ENCODE measurements at regions not wholly inside any gene's neighbourhood (a gene's known extent, or its start where the extent isn't known, plus 50 kb on each side); places are given as distances from the start of the nearest gene placed in this dataset.

GRCh38 chr17:79320331-79320730 is 245.7 kb downstream of the ENGASE start:
- Histone ChIP-seq H3K4me3 (ENCODE audit: low read length in 3 of 3) (no peak overlapping the region), H3K27ac (ENCODE audit: low read depth, low read length) (no peak overlapping the region), H3K27me3 (ENCODE audit: control insufficient read depth in 3 of 3, insufficient read depth in 3 of 3, low read length in 3 of 3) (peaks cover 57 to 72% (median 69%) of the 10 kb centered on the region in 3 donors), H3K4me1 (ENCODE audit: control insufficient read depth in 3 of 3, insufficient read depth in 3 of 3, low read length in 3 of 3) (no peaks in the 10 kb centered on the region), H3K9ac (ENCODE audit: low read depth in 1 of 3, low read length in 3 of 3) (no peak overlapping the region), H3K9me3 (ENCODE audit: control insufficient read depth in 3 of 3, low read length in 3 of 3) (no peaks in the 10 kb centered on the region), H3K36me3 (ENCODE audit: control insufficient read depth in 3 of 3, insufficient read depth in 3 of 3, low read length in 3 of 3) (no peaks in the 10 kb centered on the region)

GRCh38 chr17:79317916-79318315 is 243.3 kb downstream of the ENGASE start:
- H3K27ac ChIP-seq (ENCODE audit: low read depth, low read length) = no peak overlapping the region
- H3K27me3 ChIP-seq (ENCODE audit: control insufficient read depth in 3 of 3, insufficient read depth in 3 of 3, low read length in 3 of 3) = peaks cover 61 to 77% (median 73%) of the 10 kb centered on the region in 3 donors
- H3K9me3 ChIP-seq (ENCODE audit: control insufficient read depth in 3 of 3, low read length in 3 of 3) = no peaks in the 10 kb centered on the region
- no peaks in the 10 kb centered on the region for H3K4me1 ChIP-seq (ENCODE audit: control insufficient read depth in 3 of 3, insufficient read depth in 3 of 3, low read length in 3 of 3)
- no peak overlapping the region for H3K9ac ChIP-seq (ENCODE audit: low read depth in 1 of 3, low read length in 3 of 3)
- H3K36me3 ChIP-seq (ENCODE audit: control insufficient read depth in 3 of 3, insufficient read depth in 3 of 3, low read length in 3 of 3) = no peaks in the 10 kb centered on the region
- no peak overlapping the region for H3K4me3 ChIP-seq (ENCODE audit: low read length in 3 of 3)

DNA sequence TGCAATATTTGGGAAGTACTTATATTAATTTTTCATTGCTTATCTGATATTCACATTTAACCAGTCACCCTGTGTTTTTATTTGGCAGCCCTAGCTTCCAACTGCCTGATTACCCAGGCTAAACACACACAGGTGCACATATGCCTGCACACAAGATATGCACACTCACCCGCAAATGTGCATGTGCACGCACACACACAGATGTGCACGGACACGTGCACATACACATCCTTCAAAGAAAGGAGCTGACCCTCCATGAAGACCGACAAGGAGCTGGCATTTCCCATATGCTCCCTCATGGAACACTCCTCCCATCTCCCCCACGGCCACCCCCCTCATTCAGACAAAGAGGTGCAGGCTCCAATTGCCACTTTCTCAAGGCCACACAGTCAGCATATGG is 242.2 kb downstream of the ENGASE start:
- H3K9me3 ChIP-seq (ENCODE audit: control insufficient read depth in 3 of 3, low read length in 3 of 3) = no peaks in the 10 kb centered on the region
- H3K27me3 ChIP-seq (ENCODE audit: control insufficient read depth in 3 of 3, insufficient read depth in 3 of 3, low read length in 3 of 3) = peaks cover 65 to 76% (median 75%) of the 10 kb centered on the region in 3 donors
- no peak overlapping the region for H3K27ac ChIP-seq (ENCODE audit: low read depth, low read length)
- H3K36me3 ChIP-seq (ENCODE audit: control insufficient read depth in 3 of 3, insufficient read depth in 3 of 3, low read length in 3 of 3) = no peaks in the 10 kb centered on the region
- no peaks in the 10 kb centered on the region for H3K4me1 ChIP-seq (ENCODE audit: control insufficient read depth in 3 of 3, insufficient read depth in 3 of 3, low read length in 3 of 3)
- H3K9ac ChIP-seq (ENCODE audit: low read depth in 1 of 3, low read length in 3 of 3) = no peak overlapping the region
- H3K4me3 ChIP-seq (ENCODE audit: low read length in 3 of 3) = no peak overlapping the region

DNA sequence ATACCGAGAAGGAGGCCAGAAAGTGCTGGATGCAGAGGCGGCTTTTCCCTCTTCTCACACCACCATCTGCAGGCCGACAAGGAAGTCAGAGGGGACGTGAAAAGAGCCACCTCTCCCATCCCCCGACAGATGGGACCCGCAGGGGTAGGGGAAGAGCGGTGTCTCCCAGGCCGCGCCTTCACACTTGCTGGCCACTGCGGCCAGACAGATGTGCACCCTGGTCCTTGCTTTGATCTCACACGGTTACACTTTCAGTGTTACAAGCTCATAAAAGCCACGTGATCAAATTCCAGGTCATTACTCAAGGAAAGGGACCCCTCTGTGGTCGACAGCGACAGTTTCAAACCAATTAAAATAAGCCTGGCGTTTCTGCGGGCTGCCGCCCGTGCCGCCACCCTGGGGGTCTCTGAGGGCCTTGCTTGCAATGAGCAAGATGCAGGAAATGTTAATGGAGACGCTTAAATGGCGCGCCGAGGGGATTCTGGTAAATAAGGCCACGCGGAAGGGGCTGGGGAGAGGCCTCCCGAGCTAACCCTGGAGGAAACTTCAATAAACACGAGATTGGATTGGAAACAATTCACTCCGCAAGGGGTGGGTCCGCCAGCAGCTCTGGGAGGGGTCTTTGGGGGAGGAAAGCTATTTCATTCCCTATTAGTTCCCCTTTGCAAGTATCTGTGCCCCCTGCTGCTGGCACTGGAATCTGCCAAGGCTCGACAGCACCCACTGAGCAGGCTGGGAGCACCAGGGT is 240.9 kb downstream of the ENGASE start:
- H3K9me3 ChIP-seq (ENCODE audit: control insufficient read depth in 3 of 3, low read length in 3 of 3) = no peaks in the 10 kb centered on the region
- no peak overlapping the region for H3K9ac ChIP-seq (ENCODE audit: low read depth in 1 of 3, low read length in 3 of 3)
- peaks cover 61 to 75% (median 75%) of the 10 kb centered on the region in 3 donors for H3K27me3 ChIP-seq (ENCODE audit: control insufficient read depth in 3 of 3, insufficient read depth in 3 of 3, low read length in 3 of 3)
- no peak overlapping the region for H3K27ac ChIP-seq (ENCODE audit: low read depth, low read length)
- no peaks in the 10 kb centered on the region for H3K36me3 ChIP-seq (ENCODE audit: control insufficient read depth in 3 of 3, insufficient read depth in 3 of 3, low read length in 3 of 3)
- no peaks in the 10 kb centered on the region for H3K4me1 ChIP-seq (ENCODE audit: control insufficient read depth in 3 of 3, insufficient read depth in 3 of 3, low read length in 3 of 3)
- no peak overlapping the region for H3K4me3 ChIP-seq (ENCODE audit: low read length in 3 of 3)

- no peak overlapping the region for H3K27ac ChIP-seq (ENCODE audit: low read depth, low read length)
- no peaks in the 10 kb centered on the region for H3K9me3 ChIP-seq (ENCODE audit: control insufficient read depth in 3 of 3, low read length in 3 of 3)
- no peak overlapping the region for H3K9ac ChIP-seq (ENCODE audit: low read depth in 1 of 3, low read length in 3 of 3)
- H3K4me3 ChIP-seq (ENCODE audit: low read length in 3 of 3) = no peak overlapping the region
- no peaks in the 10 kb centered on the region for H3K4me1 ChIP-seq (ENCODE audit: control insufficient read depth in 3 of 3, insufficient read depth in 3 of 3, low read length in 3 of 3)
- no peaks in the 10 kb centered on the region for H3K36me3 ChIP-seq (ENCODE audit: control insufficient read depth in 3 of 3, insufficient read depth in 3 of 3, low read length in 3 of 3)
- peaks cover 55 to 77% (median 68%) of the 10 kb centered on the region in 3 donors for H3K27me3 ChIP-seq (ENCODE audit: control insufficient read depth in 3 of 3, insufficient read depth in 3 of 3, low read length in 3 of 3)
These were observed 240.2 kb downstream of the ENGASE start for GRCh38 chr17:79314617-79315357.

GRCh38 chr17:79311373-79311772 is 236.7 kb downstream of the ENGASE start:
- H3K9me3 ChIP-seq (ENCODE audit: control insufficient read depth in 3 of 3, low read length in 3 of 3) = no peaks in the 10 kb centered on the region
- no peak overlapping the region for H3K9ac ChIP-seq (ENCODE audit: low read depth in 1 of 3, low read length in 3 of 3)
- no peak overlapping the region for H3K4me3 ChIP-seq (ENCODE audit: low read length in 3 of 3)
- no peaks in the 10 kb centered on the region for H3K36me3 ChIP-seq (ENCODE audit: control insufficient read depth in 3 of 3, insufficient read depth in 3 of 3, low read length in 3 of 3)
- peaks cover 14 to 21% (median 20%) of the 10 kb centered on the region in 3 donors for H3K4me1 ChIP-seq (ENCODE audit: control insufficient read depth in 3 of 3, insufficient read depth in 3 of 3, low read length in 3 of 3)
- peaks cover 42 to 56% (median 50%) of the 10 kb centered on the region in 3 donors for H3K27me3 ChIP-seq (ENCODE audit: control insufficient read depth in 3 of 3, insufficient read depth in 3 of 3, low read length in 3 of 3)
- H3K27ac ChIP-seq (ENCODE audit: low read depth, low read length) = no peak overlapping the region

- H3K36me3 ChIP-seq (ENCODE audit: control insufficient read depth in 3 of 3, insufficient read depth in 3 of 3, low read length in 3 of 3) = no peaks in the 10 kb centered on the region
- H3K27me3 ChIP-seq (ENCODE audit: control insufficient read depth in 3 of 3, insufficient read depth in 3 of 3, low read length in 3 of 3) = peaks cover 8 to 41% (median 14%) of the 10 kb centered on the region in 3 donors
- no peaks in the 10 kb centered on the region for H3K9me3 ChIP-seq (ENCODE audit: control insufficient read depth in 3 of 3, low read length in 3 of 3)
- H3K4me1 ChIP-seq (ENCODE audit: control insufficient read depth in 3 of 3, insufficient read depth in 3 of 3, low read length in 3 of 3) = peaks cover 27 to 39% (median 37%) of the 10 kb centered on the region in 3 donors
- H3K4me3 ChIP-seq (ENCODE audit: low read length in 3 of 3) = peak overlapping the region; percentile 5 to 60 (median 39)
- H3K9ac ChIP-seq (ENCODE audit: low read depth in 1 of 3, low read length in 3 of 3) = peak overlapping the region; percentile 45 to 81 (median 79)
- H3K27ac ChIP-seq (ENCODE audit: low read depth, low read length) = peak overlapping the region; percentile 88
These were observed 232.0 kb downstream of the ENGASE start for GRCh38 chr17:79306424-79307318.

DNA sequence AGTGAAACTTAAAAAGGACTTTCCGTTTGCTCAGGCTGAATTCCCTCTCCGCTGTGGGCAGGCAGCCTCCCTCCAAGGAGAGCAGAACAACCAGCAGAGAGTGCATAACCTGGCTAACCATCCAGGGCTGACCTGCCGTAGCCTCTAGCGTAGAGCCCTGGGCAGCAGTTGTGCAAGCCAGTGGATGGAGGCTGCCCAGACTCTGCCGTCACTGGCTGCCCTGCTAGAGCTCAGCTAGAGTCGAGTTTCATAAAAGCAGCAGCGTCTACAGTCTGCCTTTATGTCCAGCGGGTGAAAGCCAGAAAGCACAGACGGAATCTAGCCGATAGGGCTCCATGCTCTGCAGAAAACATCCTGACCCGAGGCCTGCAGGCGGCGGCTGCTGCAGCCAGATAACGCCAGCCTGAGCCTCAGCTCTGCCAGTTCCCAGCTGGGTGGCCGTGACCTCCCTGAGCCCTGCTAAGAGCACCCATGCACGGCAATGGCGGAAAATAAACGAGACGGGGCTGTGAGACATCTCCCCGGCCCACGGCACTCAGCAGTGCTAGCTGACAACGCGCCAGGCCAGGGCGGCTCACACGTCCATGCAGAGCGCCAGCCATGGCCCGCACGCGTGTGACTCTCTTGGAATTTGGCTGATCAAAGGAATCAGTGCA is 231.3 kb downstream of the ENGASE start:
- H3K9ac ChIP-seq (ENCODE audit: low read depth in 1 of 3, low read length in 3 of 3) = peak overlapping the region; percentile 45 to 81 (median 79)
- peak overlapping the region; percentile 5 to 60 (median 39) for H3K4me3 ChIP-seq (ENCODE audit: low read length in 3 of 3)
- peak overlapping the region; percentile 88 for H3K27ac ChIP-seq (ENCODE audit: low read depth, low read length)
- peaks cover 27 to 39% (median 37%) of the 10 kb centered on the region in 3 donors for H3K4me1 ChIP-seq (ENCODE audit: control insufficient read depth in 3 of 3, insufficient read depth in 3 of 3, low read length in 3 of 3)
- no peaks in the 10 kb centered on the region for H3K36me3 ChIP-seq (ENCODE audit: control insufficient read depth in 3 of 3, insufficient read depth in 3 of 3, low read length in 3 of 3)
- peaks cover 8 to 37% (median 11%) of the 10 kb centered on the region in 3 donors for H3K27me3 ChIP-seq (ENCODE audit: control insufficient read depth in 3 of 3, insufficient read depth in 3 of 3, low read length in 3 of 3)
- H3K9me3 ChIP-seq (ENCODE audit: control insufficient read depth in 3 of 3, low read length in 3 of 3) = no peaks in the 10 kb centered on the region

- Histone ChIP-seq H3K27ac (ENCODE audit: low read depth, low read length) (peak overlapping the region; percentile 88), H3K9ac (ENCODE audit: low read depth in 1 of 3, low read length in 3 of 3) (peak overlapping the region in 2 of 3 donors; percentile 38 to 81), H3K9me3 (ENCODE audit: control insufficient read depth in 3 of 3, low read length in 3 of 3) (no peaks in the 10 kb centered on the region), H3K36me3 (ENCODE audit: control insufficient read depth in 3 of 3, insufficient read depth in 3 of 3, low read length in 3 of 3) (no peaks in the 10 kb centered on the region), H3K4me3 (ENCODE audit: low read length in 3 of 3) (peak overlapping the region in 1 of 3 donors; percentile 7), H3K27me3 (ENCODE audit: control insufficient read depth in 3 of 3, insufficient read depth in 3 of 3, low read length in 3 of 3) (peaks cover 7 to 32% (median 11%) of the 10 kb centered on the region in 3 donors), H3K4me1 (ENCODE audit: control insufficient read depth in 3 of 3, insufficient read depth in 3 of 3, low read length in 3 of 3) (peaks cover 27 to 39% (median 37%) of the 10 kb centered on the region in 3 donors)
These were observed 230.7 kb downstream of the ENGASE start for GRCh38 chr17:79305376-79305767.

Data from skeletal muscle tissue (tissue), 3 donors.